Activated CD4-positive, alpha-beta T cell treated with anti-CD3 and anti-CD28 coated beads, Interleukin-2, amount 10 ng/mL, durations not matched to agents 7 days and 5 days (primary cell): ENCODE measurements at regions not wholly inside any gene's neighbourhood (a gene's known extent, or its start where the extent isn't known, plus 50 kb on each side); places are given as distances from the start of the nearest gene placed in this dataset.

Source experiments
- CTCF ChIA-PET: fragments of 350-600 bp; sonication (Branson Sonifier 250); formaldehyde crosslinking; loops from one replicate; lab custom pipeline; 2021; ENCODE audit warnings: antibody characterized with exemption; lab: Charles Lee
- POLR2A ChIA-PET: fragments of 350-600 bp; sonication (Branson Sonifier 250); formaldehyde crosslinking; loops from one replicate; lab custom pipeline; 2021; ENCODE audit warnings: antibody characterized with exemption; lab: Charles Lee
- DNase-seq: peaks from one replicate; pipeline ENCODE4 v3.0.0-alpha.2; 2020
- H3K27ac Mint-ChIP-seq: one replicate; pipeline ENCODE4 v1.8.0; 2021; ENCODE audit warnings: mild to moderate bottlenecking, moderate library complexity, mixed read lengths
- H3K27me3 Mint-ChIP-seq: one replicate; pipeline ENCODE4 v1.8.0; 2021; ENCODE audit warnings: mixed read lengths
- H3K36me3 Mint-ChIP-seq: one replicate; pipeline ENCODE4 v1.8.0; 2021; ENCODE audit warnings: low read depth, mixed read lengths
- H3K4me1 Mint-ChIP-seq: one replicate; pipeline ENCODE4 v1.8.0; 2021; ENCODE audit warnings: mixed read lengths
- H3K4me3 Mint-ChIP-seq: one replicate; pipeline ENCODE4 v1.8.0; 2021; ENCODE audit warnings: mild to moderate bottlenecking, moderate library complexity, mixed read lengths
- H3K9me3 Mint-ChIP-seq: one replicate; pipeline ENCODE4 v1.8.0; 2021; ENCODE audit warnings: mixed read lengths

- Mint-ChIP-seq H3K4me3 (no peak overlapping the region), H3K9me3 (no peaks in the 10 kb centered on the region), H3K27me3 (peaks cover 4% of the 10 kb centered on the region), H3K36me3 (no peaks in the 10 kb centered on the region), H3K4me1 (no peaks in the 10 kb centered on the region), H3K27ac (no peak overlapping the region)
- DNase-seq: no peak
- CTCF ChIA-PET: no interaction called here
- POLR2A ChIA-PET: no interaction called here
Measured at GRCh38 chr7:42611289-42611928, 300.5 kb downstream of the C7orf25 start.

- H3K27me3 Mint-ChIP-seq: peaks cover 4% of the 10 kb centered on the region
- H3K4me3 Mint-ChIP-seq: no peak overlapping the region
- no peaks in the 10 kb centered on the region for H3K4me1 Mint-ChIP-seq
- POLR2A ChIA-PET: no interaction called here
- H3K27ac Mint-ChIP-seq: no peak overlapping the region
- peaks cover 2% of the 10 kb centered on the region for H3K9me3 Mint-ChIP-seq
- CTCF ChIA-PET: no interaction called here
- H3K36me3 Mint-ChIP-seq: no peaks in the 10 kb centered on the region
- no peak for DNase-seq
Measured at GRCh38 chr7:42606193-42606905, 305.5 kb downstream of the C7orf25 start.

GRCh38 chr7:42605406-42606192, 306.3 kb downstream of the C7orf25 start:
- Mint-ChIP-seq H3K9me3 (peaks cover 2% of the 10 kb centered on the region), H3K27me3 (peaks cover 4% of the 10 kb centered on the region), H3K4me3 (no peak overlapping the region), H3K27ac (no peak overlapping the region), H3K36me3 (no peaks in the 10 kb centered on the region), H3K4me1 (no peaks in the 10 kb centered on the region)
- DNase-seq: no peak
- ChIA-PET POLR2A (no interaction called here), CTCF (no interaction called here)

- H3K27ac Mint-ChIP-seq: no peak overlapping the region
Measured at GRCh38 chr7:42603496-42603895, 308.4 kb downstream of the C7orf25 start.

GRCh38 chr7:42597300-42597699, 314.6 kb downstream of the C7orf25 start:
- Mint-ChIP-seq H3K4me1 (no peaks in the 10 kb centered on the region), H3K9me3 (peaks cover 4% of the 10 kb centered on the region), H3K27ac (no peak overlapping the region), H3K36me3 (no peaks in the 10 kb centered on the region), H3K27me3 (no peaks in the 10 kb centered on the region), H3K4me3 (no peak overlapping the region)
- CTCF ChIA-PET: no interaction called here
- POLR2A ChIA-PET: no interaction called here
- DNase-seq: no peak

More at GRCh38 chr7:42603496-42603895, 308.4 kb downstream of the C7orf25 start:
- Mint-ChIP-seq H3K9me3 (peaks cover 2% of the 10 kb centered on the region), H3K27me3 (peaks cover 1% of the 10 kb centered on the region), H3K4me3 (no peak overlapping the region), H3K4me1 (no peaks in the 10 kb centered on the region), H3K36me3 (no peaks in the 10 kb centered on the region)
- no peak for DNase-seq
- CTCF ChIA-PET: interaction anchor here (0.6 kb wide), 1 partner anchor 22 kb away, joined by 4 read pairs; no protein-coding TSS in a partner anchor
- POLR2A ChIA-PET: no interaction called here

GRCh38 chr7:42596737-42597136, 315.1 kb downstream of the C7orf25 start:
- ChIA-PET POLR2A (no interaction called here), CTCF (no interaction called here)
- no peak overlapping the region for H3K27ac Mint-ChIP-seq

GRCh38 chr7:42593860-42594259, 318.0 kb downstream of the C7orf25 start:
- Mint-ChIP-seq H3K4me1 (no peaks in the 10 kb centered on the region), H3K27ac (no peak overlapping the region), H3K36me3 (no peaks in the 10 kb centered on the region), H3K27me3 (no peaks in the 10 kb centered on the region), H3K9me3 (peaks cover 4% of the 10 kb centered on the region), H3K4me3 (no peak overlapping the region)
- POLR2A ChIA-PET: no interaction called here
- DNase-seq: no peak
- CTCF ChIA-PET: no interaction called here

More at GRCh38 chr7:42596737-42597136, 315.1 kb downstream of the C7orf25 start:
- DNase-seq: no peak
- H3K4me1 Mint-ChIP-seq: no peaks in the 10 kb centered on the region
- peaks cover 4% of the 10 kb centered on the region for H3K9me3 Mint-ChIP-seq
- H3K27me3 Mint-ChIP-seq: no peaks in the 10 kb centered on the region
- H3K4me3 Mint-ChIP-seq: no peak overlapping the region
- H3K36me3 Mint-ChIP-seq: no peaks in the 10 kb centered on the region

- ChIA-PET POLR2A (no interaction called here), CTCF (interaction anchor here (0.7 kb wide), 1 partner anchor 581 kb away, joined by 4 read pairs; no protein-coding TSS in a partner anchor)
- Mint-ChIP-seq H3K4me1 (no peaks in the 10 kb centered on the region), H3K36me3 (no peaks in the 10 kb centered on the region), H3K9me3 (peaks cover 10% of the 10 kb centered on the region), H3K4me3 (no peak overlapping the region), H3K27me3 (no peaks in the 10 kb centered on the region), H3K27ac (no peak overlapping the region)
- DNase-seq: no peak
Measured at GRCh38 chr7:42590771-42591310, 321.0 kb downstream of the C7orf25 start.

GRCh38 chr7:42588876-42589275, 323.0 kb downstream of the C7orf25 start:
- DNase-seq: no peak
- ChIA-PET CTCF (no interaction called here), POLR2A (no interaction called here)
- Mint-ChIP-seq H3K27ac (no peak overlapping the region), H3K36me3 (no peaks in the 10 kb centered on the region), H3K4me3 (no peak overlapping the region), H3K4me1 (no peaks in the 10 kb centered on the region), H3K27me3 (no peaks in the 10 kb centered on the region), H3K9me3 (peaks cover 10% of the 10 kb centered on the region)

GRCh38 chr7:42587806-42588205, 324.1 kb downstream of the C7orf25 start:
- Mint-ChIP-seq H3K36me3 (no peaks in the 10 kb centered on the region), H3K9me3 (peaks cover 10% of the 10 kb centered on the region), H3K4me3 (no peak overlapping the region), H3K27me3 (no peaks in the 10 kb centered on the region), H3K4me1 (no peaks in the 10 kb centered on the region), H3K27ac (no peak overlapping the region)
- CTCF ChIA-PET: interaction anchor here (0.6 kb wide), 1 partner anchor 1089 kb away, joined by 4 read pairs; no protein-coding TSS in a partner anchor
- POLR2A ChIA-PET: no interaction called here
- DNase-seq: no peak

GRCh38 chr7:42580061-42580460, 331.8 kb downstream of the C7orf25 start:
- ChIA-PET POLR2A (no interaction called here), CTCF (no interaction called here)
- Mint-ChIP-seq H3K27ac (no peak overlapping the region), H3K4me1 (no peaks in the 10 kb centered on the region), H3K36me3 (no peaks in the 10 kb centered on the region), H3K9me3 (peaks cover 14% of the 10 kb centered on the region), H3K27me3 (no peaks in the 10 kb centered on the region), H3K4me3 (no peak overlapping the region)
- no peak for DNase-seq

- Mint-ChIP-seq H3K27me3 (no peaks in the 10 kb centered on the region), H3K9me3 (peaks cover 14% of the 10 kb centered on the region), H3K36me3 (no peaks in the 10 kb centered on the region), H3K4me1 (no peaks in the 10 kb centered on the region), H3K4me3 (no peak overlapping the region), H3K27ac (no peak overlapping the region)
- CTCF ChIA-PET: no interaction called here
- no peak for DNase-seq
- POLR2A ChIA-PET: interaction anchor here (0.6 kb wide), 1 partner anchor 301 kb away, joined by 3 read pairs; no protein-coding TSS in a partner anchor
Measured at GRCh38 chr7:42575171-42575570, 336.7 kb downstream of the C7orf25 start.
